ENCODE measurements at regions not wholly inside any gene's neighbourhood (a gene's known extent, or its start where the extent isn't known, plus 50 kb on each side); places are given as distances from the start of the nearest gene placed in this dataset.

GRCh38 chr10:121351540-121351939 is 246.7 kb downstream of the FGFR2 start:
- TF ChIP-seq CTCF (IDR thresholded peaks at IDR 0.05) (no peak), POLR2A (IDR thresholded peaks at IDR 0.05) (no peak)
